NT2/D1 (cell line): ENCODE measurements at regions not wholly inside any gene's neighbourhood (a gene's known extent, or its start where the extent isn't known, plus 50 kb on each side); places are given as distances from the start of the nearest gene placed in this dataset.

ENCODE experiments used
- SUZ12 ChIP-seq: IDR thresholded peaks from 2 replicates; pipeline ENCODE4 v1.6.1; 2011; ENCODE audit not compliant: insufficient read length, insufficient read depth; ENCODE audit errors: extremely low read depth
- YY1 ChIP-seq: IDR thresholded peaks from 2 replicates; pipeline ENCODE4 v1.6.1; 2011; ENCODE audit not compliant: insufficient read length, insufficient read depth
- ZNF274 ChIP-seq: IDR thresholded peaks from 2 replicates; pipeline ENCODE4 v1.6.1; 2011; ENCODE audit warnings: mild to moderate bottlenecking, low read depth, low read length

DNA sequence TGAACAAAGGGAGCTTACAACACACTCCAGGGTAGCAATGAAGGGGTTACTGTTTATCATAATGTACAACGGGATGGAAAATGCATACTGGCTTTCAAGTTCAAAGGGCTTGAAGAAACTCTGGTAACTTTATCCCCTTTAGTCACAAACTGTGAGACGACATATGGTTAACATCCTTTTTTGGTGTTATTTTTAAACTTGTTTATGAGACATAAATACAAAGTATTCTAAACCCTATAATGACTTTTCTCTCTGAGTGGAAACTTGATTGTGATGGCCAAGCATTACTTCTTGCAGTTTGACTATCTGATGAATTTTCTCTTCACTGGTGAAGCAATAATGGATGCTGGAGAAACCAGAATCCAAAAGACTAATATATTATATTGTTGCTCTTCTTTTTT, 62.0 kb upstream of the SEMA3A start:
- TF ChIP-seq YY1 (no peak), ZNF274 (no peak), SUZ12 (no peak)
